ENCODE measurements at regions not wholly inside any gene's neighbourhood (a gene's known extent, or its start where the extent isn't known, plus 50 kb on each side); places are given as distances from the start of the nearest gene placed in this dataset.

- TF ChIP-seq ZNF274 (IDR thresholded peaks at IDR 0.05; ENCODE audit: low read depth, low read length) (no peak), YY1 (IDR thresholded peaks at IDR 0.05; ENCODE audit: insufficient read depth, insufficient read length) (no peak)
Measured at GRCh38 chr2:104538077-104538476, 315.8 kb upstream of the POU3F3 start.
